K562 (cell line): ENCODE measurements at regions not wholly inside any gene's neighbourhood (a gene's known extent, or its start where the extent isn't known, plus 50 kb on each side); places are given as distances from the start of the nearest gene placed in this dataset.
A peak's percentile ranks its signal among the peaks of the same experiment; 100 is the strongest.

Source experiments
- ASH1L ChIP-seq: fragments of 450-650 bp; IDR thresholded peaks from 2 replicates; pipeline ENCODE4 v1.6.1; 2018; ENCODE audit warnings: borderline replicate concordance, mild to moderate bottlenecking, low read depth; ENCODE audit not compliant: partially characterized antibody
- ATF2 ChIP-seq: sonication (generic); formaldehyde crosslinking; IDR thresholded peaks from 2 replicates; pipeline ENCODE4 v1.8.1; 2022; ENCODE audit warnings: missing genetic modification reagents
- BCL6 ChIP-seq: fragments of 250-450 bp; sonication (Bioruptor Pico); IDR thresholded peaks from 2 replicates; pipeline ENCODE4 v1.4.0; 2020
- CREB5 ChIP-seq: fragments of 250-450 bp; sonication (Bioruptor Pico); IDR thresholded peaks from 2 replicates; pipeline ENCODE4 v1.5.0; 2020; ENCODE audit warnings: mild to moderate bottlenecking
- MYC ChIP-seq, 2 experiments: fragments of 250-450 bp in 1 of 2; sonication (Bioruptor Pico) in 1 of 2; IDR thresholded peaks; 2 replicates each; pipeline versions ENCODE4 v1.5.1 to v1.6.1; 2012 to 2021; ENCODE audit warnings: low read depth in 2 of 2, borderline replicate concordance in 1 of 2, improper control_type of control experiment in 1 of 2, low read length in 1 of 2, mild to moderate bottlenecking in 1 of 2, moderate library complexity in 1 of 2
- NR0B1 ChIP-seq: fragments of 450-650 bp; IDR thresholded peaks from one replicate; pipeline ENCODE4 v1.6.1; 2018; ENCODE audit warnings: mild to moderate bottlenecking, moderate library complexity; ENCODE audit not compliant: partially characterized antibody
- SIN3A ChIP-seq, 2 experiments: fragments of 150-350 bp in 1 of 2; IDR thresholded peaks; 2 replicates each; pipeline ENCODE4 v1.6.1; 2011 to 2016; ENCODE audit warnings: borderline replicate concordance in 2 of 2, low read depth in 2 of 2, low read length in 2 of 2, mild to moderate bottlenecking in 2 of 2, moderate library complexity in 2 of 2; ENCODE audit not compliant: control insufficient read depth in 1 of 2
- SMARCB1 ChIP-seq: IDR thresholded peaks from 2 replicates; pipeline ENCODE4 v1.6.1; 2011; ENCODE audit warnings: improper control_type of control experiment, low read depth; ENCODE audit not compliant: insufficient read length
- ZBTB17 ChIP-seq: fragments of 450-650 bp; formaldehyde crosslinking; IDR thresholded peaks from 2 replicates; pipeline ENCODE4 v1.4.0; 2020; ENCODE audit warnings: mild to moderate bottlenecking
- ZFP1 ChIP-seq: fragments of 450-650 bp; formaldehyde crosslinking; IDR thresholded peaks from 2 replicates; pipeline ENCODE4 v1.4.0; 2020; ENCODE audit warnings: mild to moderate bottlenecking, mixed read lengths
- ZNF143 ChIP-seq: sonication (generic); formaldehyde crosslinking; IDR thresholded peaks from 2 replicates; pipeline ENCODE4 v1.9.0; 2022; ENCODE audit warnings: mild to moderate bottlenecking, missing genetic modification reagents
- ZNF445 ChIP-seq: fragments of 250-450 bp; sonication (Bioruptor Pico); IDR thresholded peaks from 2 replicates; pipeline ENCODE4 v1.4.0; 2020; ENCODE audit warnings: low read depth, mild to moderate bottlenecking, moderate library complexity
- ZNF609 ChIP-seq: sonication (generic); formaldehyde crosslinking; IDR thresholded peaks from 2 replicates; pipeline ENCODE4 v1.8.1; 2023; ENCODE audit warnings: missing genetic modification reagents, mild to moderate bottlenecking, borderline replicate concordance
- TF ChIP-seq, protein P1 (sequence below): IDR thresholded peaks from 2 replicates; pipeline ENCODE4 v1.6.1; 2016; ENCODE audit warnings: missing genetic modification characterization, missing compliant biosample characterization

DNA sequence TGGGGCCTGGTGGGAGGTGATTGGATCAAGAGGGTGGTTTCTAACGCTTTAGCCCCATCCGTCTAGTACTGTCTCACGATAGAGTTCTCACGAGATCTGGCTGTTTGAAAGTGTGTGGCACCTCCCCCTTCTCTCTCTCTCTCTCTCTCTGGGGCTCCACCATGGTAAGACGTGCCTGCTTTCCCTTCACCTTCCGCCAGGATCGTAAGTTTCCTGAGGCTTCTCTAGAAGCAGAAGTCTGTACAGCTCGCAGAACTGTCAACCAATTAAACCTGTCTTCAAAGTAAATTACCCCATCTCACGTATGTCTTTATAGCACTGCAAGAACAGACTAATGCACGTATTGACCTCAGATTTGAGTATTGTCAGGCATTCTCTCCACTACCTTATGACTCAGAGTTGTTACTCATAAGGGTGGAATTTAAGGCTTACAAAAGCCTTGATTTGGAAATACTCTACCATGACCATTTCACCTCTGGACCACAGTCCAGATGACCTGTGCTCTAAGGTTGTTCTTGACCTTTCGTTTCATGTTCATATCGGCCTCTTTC lies 99.5 kb upstream of the AGAP1 start (continued):
- TF ChIP-seq SMARCB1 (no peak), ATF2 (CRISPR knock-in tag) (no peak), NR0B1 (no peak), ASH1L (no peak), CREB5 (CRISPR knock-in tag) (no peak), ZBTB17 (CRISPR knock-in tag) (no peak), BCL6 (CRISPR knock-in tag) (no peak), SIN3A (IDR thresholded peaks at IDR 0.05; ENCODE audit: borderline replicate concordance in 2 of 2, control insufficient read depth in 1 of 2, low read depth in 2 of 2, low read length in 2 of 2) (no peak), ZNF445 (no peak), MYC (IDR thresholded peaks at IDR 0.05; ENCODE audit: low read depth, low read length) (peak; percentile 39; the same call in 1 of the 2 replicates), MYC (CRISPR knock-in tag; IDR thresholded peaks at IDR 0.05; ENCODE audit: borderline replicate concordance, low read depth) (no peak), ZNF609 (no peak), ZFP1 (CRISPR knock-in tag) (no peak), ZNF143 (CRISPR knock-in tag) (no peak)
- TF ChIP-seq, protein P1, sequence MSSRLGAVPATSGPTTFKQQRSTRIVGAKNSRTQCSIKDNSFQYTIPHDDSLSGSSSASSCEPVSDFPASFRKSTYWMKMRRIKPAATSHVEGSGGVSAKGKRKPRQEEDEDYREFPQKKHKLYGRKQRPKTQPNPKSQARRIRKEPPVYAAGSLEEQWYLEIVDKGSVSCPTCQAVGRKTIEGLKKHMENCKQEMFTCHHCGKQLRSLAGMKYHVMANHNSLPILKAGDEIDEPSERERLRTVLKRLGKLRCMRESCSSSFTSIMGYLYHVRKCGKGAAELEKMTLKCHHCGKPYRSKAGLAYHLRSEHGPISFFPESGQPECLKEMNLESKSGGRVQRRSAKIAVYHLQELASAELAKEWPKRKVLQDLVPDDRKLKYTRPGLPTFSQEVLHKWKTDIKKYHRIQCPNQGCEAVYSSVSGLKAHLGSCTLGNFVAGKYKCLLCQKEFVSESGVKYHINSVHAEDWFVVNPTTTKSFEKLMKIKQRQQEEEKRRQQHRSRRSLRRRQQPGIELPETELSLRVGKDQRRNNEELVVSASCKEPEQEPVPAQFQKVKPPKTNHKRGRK (tag): no peak
